ENCODE measurements at regions not wholly inside any gene's neighbourhood (a gene's known extent, or its start where the extent isn't known, plus 50 kb on each side); places are given as distances from the start of the nearest gene placed in this dataset.
A peak's percentile ranks its signal among the peaks of the same experiment; 100 is the strongest.
"Not testable (repeated sequence)": the region's sequence is repeated elsewhere in the genome, so short reads cannot be mapped to it uniquely, and the experiment has no call there.

DNA sequence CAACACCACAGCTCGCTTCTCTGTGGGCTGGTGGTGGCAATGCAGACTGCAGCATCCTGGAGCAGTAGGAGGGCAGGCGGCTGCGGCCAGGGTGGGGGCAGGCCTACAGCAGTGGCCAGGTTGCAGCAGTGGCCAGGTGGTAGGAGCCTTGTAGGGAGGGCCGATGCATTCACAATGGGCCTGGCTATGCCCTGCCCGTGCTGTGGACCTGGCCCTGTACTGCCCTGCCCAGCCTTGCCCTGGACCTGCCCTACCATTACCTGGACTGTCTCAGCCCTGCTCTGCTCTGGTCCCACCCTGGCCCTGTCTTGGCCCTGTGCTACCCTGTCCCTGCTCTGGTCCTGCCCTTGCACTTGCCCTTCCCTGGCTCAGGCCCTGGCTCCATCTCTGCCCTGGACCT, 226.0 kb downstream of the LIPI start:
- H3K36me3 ChIP-seq (ENCODE audit: control insufficient read depth in 4 of 4, insufficient read depth in 4 of 4, low read length in 3 of 4); POLR2A ChIA-PET; H3K27ac ChIP-seq (ENCODE audit: insufficient read depth in 1 of 2, low read depth in 1 of 2, low read length in 2 of 2, poor library complexity in 1 of 2, severe bottlenecking in 2 of 2); H3K27me3 ChIP-seq (replicated peaks in 2 of 5; ENCODE audit: control insufficient read depth in 4 of 5, insufficient read depth in 5 of 5, low read length in 4 of 5); CTCF ChIA-PET; H3K4me3 ChIP-seq (ENCODE audit: control insufficient read depth in 1 of 7, extremely low read depth in 1 of 7, insufficient read depth in 4 of 7, low read depth in 2 of 7, low read length in 6 of 7); DNase-seq; H3K9me3 ChIP-seq (ENCODE audit: control extremely low read depth in 1 of 5, control insufficient read depth in 4 of 5, insufficient read depth in 2 of 5, low read depth in 1 of 5, low read length in 4 of 5); H3K4me1 ChIP-seq (ENCODE audit: control extremely low read depth in 1 of 4, control insufficient read depth in 4 of 4, insufficient read depth in 4 of 4, low read length in 3 of 4): not testable (repeated sequence)
- 96% methylated on average over 5 of the region's 5 CpGs for WGBS (ENCODE audit: insufficient coverage)

DNA sequence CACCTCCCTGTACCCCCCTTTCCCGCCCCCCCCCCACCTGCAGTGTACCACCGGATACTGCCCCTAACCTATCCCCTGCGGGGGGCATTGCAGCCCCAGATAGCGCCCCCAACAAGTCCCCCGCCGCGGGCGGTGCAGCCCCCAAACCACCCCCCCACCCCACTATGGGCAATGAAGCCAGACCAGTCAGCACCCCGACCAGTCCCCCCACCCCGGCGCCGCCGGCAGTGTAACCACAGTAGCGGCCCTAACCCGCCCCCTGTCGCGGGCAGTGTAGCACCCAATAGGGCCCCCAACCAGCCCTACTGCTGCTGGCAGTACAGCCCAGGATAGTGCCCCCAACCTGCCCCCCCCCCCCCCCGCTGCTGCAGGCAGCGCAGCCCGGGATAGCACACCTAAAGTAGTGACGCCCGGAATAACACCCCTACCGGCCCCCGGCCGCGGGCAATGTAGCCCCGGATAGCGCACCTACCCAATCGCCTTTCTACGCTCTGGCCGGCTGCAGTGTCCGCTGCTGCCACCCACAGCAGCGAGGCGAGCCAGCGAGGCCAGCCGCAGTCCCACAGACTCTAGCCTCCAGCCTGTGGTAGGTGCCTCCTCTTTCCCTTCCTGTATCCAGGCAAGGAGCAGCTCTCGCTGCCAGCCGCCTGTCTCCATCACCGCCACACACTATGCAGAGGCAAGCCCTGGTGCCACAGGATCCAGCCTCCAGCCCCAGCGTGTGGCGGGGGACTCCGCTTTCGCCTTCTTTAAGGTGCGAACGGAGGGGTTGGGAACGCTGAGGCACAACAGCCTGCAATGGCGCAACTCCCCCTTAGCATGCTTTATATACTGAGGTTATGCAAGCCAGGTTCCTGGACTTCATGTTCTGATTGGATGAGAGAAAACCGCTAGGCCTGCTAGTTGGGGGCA, 229.3 kb downstream of the LIPI start:
- POLR2A ChIA-PET; DNase-seq; H3K9me3 ChIP-seq (ENCODE audit: control extremely low read depth in 1 of 5, control insufficient read depth in 4 of 5, insufficient read depth in 2 of 5, low read depth in 1 of 5, low read length in 4 of 5); H3K36me3 ChIP-seq (ENCODE audit: control insufficient read depth in 4 of 4, insufficient read depth in 4 of 4, low read length in 3 of 4); CTCF ChIA-PET; H3K4me1 ChIP-seq (ENCODE audit: control extremely low read depth in 1 of 4, control insufficient read depth in 4 of 4, insufficient read depth in 4 of 4, low read length in 3 of 4); H3K4me3 ChIP-seq (ENCODE audit: control insufficient read depth in 1 of 7, extremely low read depth in 1 of 7, insufficient read depth in 4 of 7, low read depth in 2 of 7, low read length in 6 of 7); H3K27me3 ChIP-seq (replicated peaks in 2 of 5; ENCODE audit: control insufficient read depth in 4 of 5, insufficient read depth in 5 of 5, low read length in 4 of 5); H3K27ac ChIP-seq (ENCODE audit: insufficient read depth in 1 of 2, low read depth in 1 of 2, low read length in 2 of 2, poor library complexity in 1 of 2, severe bottlenecking in 2 of 2): not testable (repeated sequence)
- WGBS (ENCODE audit: insufficient coverage) = no CpG with 5 or more reads among the region's 48 CpGs

DNA sequence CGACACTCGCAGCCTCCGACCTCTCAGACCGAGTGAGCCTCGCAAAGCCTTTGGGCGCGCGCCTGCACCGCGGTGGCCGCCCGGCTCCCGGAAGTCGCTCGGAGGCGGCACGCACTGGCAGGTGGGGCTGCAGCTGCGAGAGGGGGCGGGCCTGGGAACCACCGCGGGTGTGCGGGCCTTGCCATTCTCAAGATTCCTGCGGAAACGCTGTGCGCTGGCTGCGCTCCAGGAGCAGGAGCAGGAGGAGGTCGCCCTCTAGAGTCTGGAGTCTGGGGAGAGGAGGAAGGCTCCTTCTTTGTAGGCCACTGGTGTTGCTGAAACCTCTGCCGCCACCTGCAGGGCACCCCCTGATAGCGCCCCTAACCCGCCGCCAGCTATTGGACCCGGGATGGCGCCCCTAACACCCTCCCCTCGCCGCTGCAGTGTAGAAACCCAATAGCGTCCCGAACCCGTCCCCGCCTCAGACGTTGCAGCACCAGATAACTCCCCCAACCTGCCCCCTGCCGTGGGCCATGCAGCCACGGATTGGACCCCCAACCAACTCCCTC, 230.6 kb downstream of the LIPI start:
- H3K36me3 ChIP-seq (ENCODE audit: control insufficient read depth in 4 of 4, insufficient read depth in 4 of 4, low read length in 3 of 4); H3K27ac ChIP-seq (ENCODE audit: insufficient read depth in 1 of 2, low read depth in 1 of 2, low read length in 2 of 2, poor library complexity in 1 of 2, severe bottlenecking in 2 of 2); H3K9me3 ChIP-seq (ENCODE audit: control extremely low read depth in 1 of 5, control insufficient read depth in 4 of 5, insufficient read depth in 2 of 5, low read depth in 1 of 5, low read length in 4 of 5); H3K4me1 ChIP-seq (ENCODE audit: control extremely low read depth in 1 of 4, control insufficient read depth in 4 of 4, insufficient read depth in 4 of 4, low read length in 3 of 4); H3K27me3 ChIP-seq (replicated peaks in 2 of 5; ENCODE audit: control insufficient read depth in 4 of 5, insufficient read depth in 5 of 5, low read length in 4 of 5); POLR2A ChIA-PET; CTCF ChIA-PET: not testable (repeated sequence)
- peak overlapping the region in 4 of 7 experiments; percentile 23 to 86 (median 53) for H3K4me3 ChIP-seq (ENCODE audit: control insufficient read depth in 1 of 7, extremely low read depth in 1 of 7, insufficient read depth in 4 of 7, low read depth in 2 of 7, low read length in 6 of 7)
- peak; percentile 76 to 94 (median 82) for DNase-seq
- 13% methylated on average over 16 of the region's 42 CpGs for WGBS (ENCODE audit: insufficient coverage)

DNA sequence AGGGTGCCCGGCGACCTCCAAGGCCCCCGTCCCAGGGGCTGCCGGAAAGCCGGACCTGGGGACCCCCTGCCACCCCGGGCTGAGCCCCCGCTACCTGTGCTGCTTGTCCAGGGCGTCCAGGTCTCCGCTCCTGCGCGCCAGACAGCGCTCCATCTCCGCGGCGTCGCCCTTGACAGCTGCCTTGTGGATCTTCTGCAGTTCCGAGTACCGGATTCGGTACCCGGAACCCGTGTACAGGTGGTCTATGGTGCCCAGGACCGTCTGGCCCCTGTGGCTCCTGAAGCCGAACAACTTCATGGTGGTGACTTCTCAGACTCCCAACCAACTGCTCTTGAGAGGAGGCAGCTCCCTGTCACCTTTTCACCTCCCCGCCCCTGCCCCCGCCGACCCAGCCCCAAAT, 231.1 kb downstream of the LIPI start:
- 32% methylated on average over 23 of the region's 26 CpGs for WGBS (ENCODE audit: insufficient coverage)
- CTCF ChIA-PET; H3K36me3 ChIP-seq (ENCODE audit: control insufficient read depth in 4 of 4, insufficient read depth in 4 of 4, low read length in 3 of 4); H3K9me3 ChIP-seq (ENCODE audit: control extremely low read depth in 1 of 5, control insufficient read depth in 4 of 5, insufficient read depth in 2 of 5, low read depth in 1 of 5, low read length in 4 of 5); H3K4me1 ChIP-seq (ENCODE audit: control extremely low read depth in 1 of 4, control insufficient read depth in 4 of 4, insufficient read depth in 4 of 4, low read length in 3 of 4); H3K27ac ChIP-seq (ENCODE audit: insufficient read depth in 1 of 2, low read depth in 1 of 2, low read length in 2 of 2, poor library complexity in 1 of 2, severe bottlenecking in 2 of 2); H3K27me3 ChIP-seq (replicated peaks in 2 of 5; ENCODE audit: control insufficient read depth in 4 of 5, insufficient read depth in 5 of 5, low read length in 4 of 5); POLR2A ChIA-PET: not testable (repeated sequence)
- peak in 1 of 3 donors; percentile 44 for DNase-seq
- peak overlapping the region in 4 of 7 experiments; percentile 23 to 86 (median 53) for H3K4me3 ChIP-seq (ENCODE audit: control insufficient read depth in 1 of 7, extremely low read depth in 1 of 7, insufficient read depth in 4 of 7, low read depth in 2 of 7, low read length in 6 of 7)

DNA sequence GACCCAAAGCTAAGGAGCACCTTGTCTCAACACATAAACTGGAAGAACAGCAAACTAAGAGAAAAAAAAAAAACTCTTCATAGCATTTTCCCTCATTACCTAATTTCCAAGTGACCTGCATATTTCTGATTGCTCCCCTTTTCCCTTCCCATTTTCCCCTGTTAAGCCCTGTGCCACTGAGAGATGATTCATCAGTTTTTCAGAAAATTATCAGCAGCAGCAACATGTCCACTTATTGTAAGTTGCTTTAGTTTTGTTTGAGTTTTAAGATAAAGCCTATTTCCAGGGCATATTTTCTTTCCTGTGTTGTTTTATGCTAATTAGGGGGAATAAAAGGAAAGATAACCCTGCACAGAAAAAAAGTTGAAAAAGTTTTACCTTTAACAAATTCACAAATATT, 236.2 kb downstream of the LIPI start:
- H3K4me1 ChIP-seq (ENCODE audit: control extremely low read depth in 1 of 4, control insufficient read depth in 4 of 4, insufficient read depth in 4 of 4, low read length in 3 of 4); H3K9me3 ChIP-seq (ENCODE audit: control extremely low read depth in 1 of 5, control insufficient read depth in 4 of 5, insufficient read depth in 2 of 5, low read depth in 1 of 5, low read length in 4 of 5); H3K4me3 ChIP-seq (ENCODE audit: control insufficient read depth in 1 of 7, extremely low read depth in 1 of 7, insufficient read depth in 4 of 7, low read depth in 2 of 7, low read length in 6 of 7); H3K27ac ChIP-seq (ENCODE audit: insufficient read depth in 1 of 2, low read depth in 1 of 2, low read length in 2 of 2, poor library complexity in 1 of 2, severe bottlenecking in 2 of 2); H3K36me3 ChIP-seq (ENCODE audit: control insufficient read depth in 4 of 4, insufficient read depth in 4 of 4, low read length in 3 of 4); DNase-seq; H3K27me3 ChIP-seq (replicated peaks in 2 of 5; ENCODE audit: control insufficient read depth in 4 of 5, insufficient read depth in 5 of 5, low read length in 4 of 5); CTCF ChIA-PET; POLR2A ChIA-PET: not testable (repeated sequence)

DNA sequence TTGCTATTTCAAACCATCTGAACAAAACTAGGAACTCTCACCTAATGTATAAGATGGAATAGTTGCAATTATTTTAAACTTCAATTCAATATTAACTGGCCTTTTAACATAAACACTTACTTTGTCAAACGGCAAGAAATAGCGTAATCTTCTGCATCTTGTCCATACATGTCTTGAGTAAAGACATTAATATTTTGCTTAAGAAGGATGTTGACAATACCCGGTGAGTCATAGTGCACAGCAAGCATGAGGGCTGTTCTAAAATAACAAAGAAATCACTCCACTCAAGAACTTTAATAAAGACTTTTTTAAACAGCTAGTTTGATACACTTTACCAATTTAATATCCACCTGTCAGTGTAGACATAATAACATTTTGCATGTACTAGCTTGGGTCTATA, 240.9 kb downstream of the LIPI start:
- DNase-seq; H3K27me3 ChIP-seq (replicated peaks in 2 of 5; ENCODE audit: control insufficient read depth in 4 of 5, insufficient read depth in 5 of 5, low read length in 4 of 5); H3K27ac ChIP-seq (ENCODE audit: insufficient read depth in 1 of 2, low read depth in 1 of 2, low read length in 2 of 2, poor library complexity in 1 of 2, severe bottlenecking in 2 of 2); H3K4me1 ChIP-seq (ENCODE audit: control extremely low read depth in 1 of 4, control insufficient read depth in 4 of 4, insufficient read depth in 4 of 4, low read length in 3 of 4); H3K36me3 ChIP-seq (ENCODE audit: control insufficient read depth in 4 of 4, insufficient read depth in 4 of 4, low read length in 3 of 4); H3K9me3 ChIP-seq (ENCODE audit: control extremely low read depth in 1 of 5, control insufficient read depth in 4 of 5, insufficient read depth in 2 of 5, low read depth in 1 of 5, low read length in 4 of 5); CTCF ChIA-PET; H3K4me3 ChIP-seq (ENCODE audit: control insufficient read depth in 1 of 7, extremely low read depth in 1 of 7, insufficient read depth in 4 of 7, low read depth in 2 of 7, low read length in 6 of 7); POLR2A ChIA-PET: not testable (repeated sequence)
- WGBS (ENCODE audit: insufficient coverage) = no CpG with 5 or more reads among the region's 3 CpGs

DNA sequence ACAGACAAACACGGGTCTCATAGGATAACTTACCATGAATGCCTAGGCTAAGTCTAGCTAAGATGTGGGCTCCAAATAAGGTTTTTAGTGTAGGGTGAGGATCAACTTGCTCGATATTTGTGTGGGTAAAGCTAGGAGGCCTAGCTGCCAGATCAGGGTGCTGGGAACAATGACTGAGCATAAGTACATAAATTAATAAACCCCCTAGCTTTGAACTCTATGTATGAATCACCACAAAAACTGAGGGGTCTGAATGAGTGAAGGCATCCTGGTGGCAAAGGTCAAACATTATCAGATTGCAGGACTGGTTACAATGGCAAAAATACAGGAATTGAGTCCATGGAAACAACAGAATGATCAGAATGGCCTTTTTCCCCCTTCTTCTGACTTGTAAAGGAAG, 241.8 kb downstream of the LIPI start:
- H3K4me3 ChIP-seq (ENCODE audit: control insufficient read depth in 1 of 7, extremely low read depth in 1 of 7, insufficient read depth in 4 of 7, low read depth in 2 of 7, low read length in 6 of 7); H3K27ac ChIP-seq (ENCODE audit: insufficient read depth in 1 of 2, low read depth in 1 of 2, low read length in 2 of 2, poor library complexity in 1 of 2, severe bottlenecking in 2 of 2); H3K9me3 ChIP-seq (ENCODE audit: control extremely low read depth in 1 of 5, control insufficient read depth in 4 of 5, insufficient read depth in 2 of 5, low read depth in 1 of 5, low read length in 4 of 5); CTCF ChIA-PET; H3K27me3 ChIP-seq (replicated peaks in 2 of 5; ENCODE audit: control insufficient read depth in 4 of 5, insufficient read depth in 5 of 5, low read length in 4 of 5); H3K4me1 ChIP-seq (ENCODE audit: control extremely low read depth in 1 of 4, control insufficient read depth in 4 of 4, insufficient read depth in 4 of 4, low read length in 3 of 4); DNase-seq; H3K36me3 ChIP-seq (ENCODE audit: control insufficient read depth in 4 of 4, insufficient read depth in 4 of 4, low read length in 3 of 4); POLR2A ChIA-PET: not testable (repeated sequence)
- WGBS (ENCODE audit: insufficient coverage) = 67% methylated on average over 1 of the region's 2 CpGs

Measured in common myeloid progenitor, CD34-positive (primary cell).